Skeletal muscle cell (primary cell): ENCODE measurements at regions not wholly inside any gene's neighbourhood (a gene's known extent, or its start where the extent isn't known, plus 50 kb on each side); places are given as distances from the start of the nearest gene placed in this dataset.
A peak's percentile ranks its signal among the peaks of the same experiment; 100 is the strongest.
"Not testable (repeated sequence)": the region's sequence is repeated elsewhere in the genome, so short reads cannot be mapped to it uniquely, and the experiment has no call there.

Experiments used
- DNase-seq: peaks from one replicate; pipeline ENCODE4 v3.0.0-alpha.2; 2010; ENCODE audit warnings: low read depth
- H3K4me3 ChIP-seq: 2 replicates; pipeline ENCODE4 v1.5.1; 2011; ENCODE audit warnings: low read depth, mild to moderate bottlenecking, control low read depth, low read length, moderate library complexity

DNA sequence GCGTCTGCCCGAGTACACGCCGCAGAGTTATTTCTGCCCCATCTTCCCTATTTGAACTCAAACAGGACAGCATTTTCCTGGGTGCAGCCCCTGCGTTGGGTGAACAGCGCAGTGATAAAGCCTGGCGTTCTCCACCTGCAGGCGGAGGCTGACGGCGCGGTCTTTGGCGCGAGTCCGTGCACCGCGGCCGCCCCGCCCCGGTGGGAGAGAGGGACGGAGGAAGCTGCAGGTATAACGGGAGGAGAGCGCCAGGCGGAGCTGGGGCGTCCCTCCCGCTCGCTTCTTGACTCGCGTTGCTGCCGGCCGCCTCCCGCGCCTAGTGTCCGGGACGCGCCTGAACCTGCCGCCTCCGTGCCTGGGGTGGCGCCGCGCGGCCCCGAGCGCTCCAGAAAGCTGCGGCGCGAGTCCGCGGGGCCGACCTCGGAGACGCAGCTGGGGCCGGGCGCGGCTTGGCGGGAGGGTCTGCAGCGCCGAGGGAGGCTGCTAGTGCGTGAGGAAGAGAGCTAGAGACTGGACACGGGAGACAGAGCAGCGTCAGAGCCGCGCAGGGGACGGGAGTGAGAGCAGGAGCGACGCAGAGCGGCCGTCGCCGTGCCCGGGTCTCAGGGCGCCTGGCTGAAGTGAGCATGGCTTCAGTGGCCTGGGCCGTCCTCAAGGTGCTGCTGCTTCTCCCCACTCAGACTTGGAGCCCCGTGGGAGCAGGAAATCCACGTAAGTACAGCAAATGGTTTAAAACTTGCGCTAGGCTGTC is 140.7 kb downstream of the SPATA31A7 start:
- peak overlapping the region; percentile 32 for H3K4me3 ChIP-seq

DNA sequence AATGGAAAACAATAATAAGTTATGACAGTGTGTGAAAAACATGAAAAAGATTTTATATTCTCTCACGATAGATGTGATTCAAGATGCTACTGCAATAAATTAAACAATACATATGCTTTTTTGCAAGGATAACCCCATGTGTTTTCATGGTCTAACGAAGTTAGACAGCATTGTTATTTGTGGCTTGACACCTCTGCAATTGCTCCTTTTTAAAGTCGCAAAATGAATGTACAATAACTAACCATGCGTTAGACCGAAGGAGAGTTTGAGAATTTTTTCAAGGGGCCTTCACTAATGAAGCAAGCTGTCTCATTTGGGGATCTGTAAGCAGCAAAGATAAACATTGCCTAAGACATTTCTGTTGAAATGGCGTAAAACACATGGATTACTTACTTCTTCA is 167.1 kb downstream of the SPATA31A7 start:
- DNase-seq, H3K4me3 ChIP-seq: not testable (repeated sequence)

More for the DNA sequence above, 140.7 kb downstream of the SPATA31A7 start:
- not testable (repeated sequence) for DNase-seq

DNA sequence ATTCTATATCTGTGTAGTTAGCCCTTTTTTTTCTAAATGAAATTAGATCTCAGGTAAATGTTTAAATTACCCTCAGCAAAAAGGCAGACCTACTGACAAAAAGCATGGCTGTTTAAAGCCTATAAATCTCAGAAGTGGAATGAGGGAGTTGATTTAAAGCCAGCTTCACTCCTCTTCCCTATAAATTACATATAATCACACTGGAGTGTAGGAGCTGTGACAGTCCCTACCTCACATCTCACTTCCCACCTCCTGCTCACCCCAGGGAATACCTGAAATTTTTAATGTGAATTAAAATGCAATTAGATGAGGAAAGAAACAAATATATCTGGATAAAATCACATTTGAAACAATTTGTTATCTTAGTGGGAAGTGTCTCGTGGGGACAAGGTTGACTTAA is 184.6 kb downstream of the SPATA31A7 start:
- not testable (repeated sequence) for H3K4me3 ChIP-seq, DNase-seq

GRCh38 chr9:61376159-61376558 is 186.3 kb downstream of the SPATA31A7 start:
- H3K4me3 ChIP-seq, DNase-seq: not testable (repeated sequence)

DNA sequence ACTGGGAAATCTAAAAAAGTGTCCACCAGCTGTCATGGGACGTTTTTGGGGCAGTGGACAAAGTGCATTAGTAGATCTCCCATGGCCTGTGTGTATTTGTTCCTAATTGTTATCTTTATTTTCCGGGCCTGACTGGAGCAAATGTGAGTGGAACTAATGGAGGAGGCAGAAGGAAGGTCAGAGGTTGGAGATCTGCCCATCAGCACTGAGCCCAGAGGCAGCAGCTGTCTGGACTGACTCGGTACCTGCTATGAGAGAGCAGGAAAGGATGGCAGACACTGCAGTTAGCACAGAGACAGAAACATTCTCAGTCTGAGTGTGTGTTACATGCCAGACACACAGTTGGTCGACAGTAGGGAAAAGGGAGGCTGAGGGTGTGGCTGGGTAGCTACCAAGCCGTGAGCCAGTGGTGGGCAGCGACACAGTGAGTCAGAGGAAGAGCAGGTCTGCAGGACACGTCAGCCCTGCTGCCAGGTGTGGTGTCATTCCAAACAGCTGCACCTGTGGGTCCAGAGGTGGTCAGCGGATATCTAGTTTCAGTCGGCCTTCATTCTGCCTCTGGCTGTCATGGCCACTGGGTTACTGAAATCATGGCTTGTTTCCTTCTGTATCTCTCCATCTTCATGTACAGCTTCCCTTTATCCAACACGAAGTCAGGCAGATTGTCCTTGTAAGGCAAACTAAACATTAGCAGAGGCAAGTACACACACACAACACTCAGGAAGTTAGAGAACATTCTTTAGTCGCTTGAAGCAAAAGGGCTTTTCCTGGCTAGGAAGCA is 196.4 kb downstream of the SPATA31A7 start:
- H3K4me3 ChIP-seq, DNase-seq: not testable (repeated sequence)

DNA sequence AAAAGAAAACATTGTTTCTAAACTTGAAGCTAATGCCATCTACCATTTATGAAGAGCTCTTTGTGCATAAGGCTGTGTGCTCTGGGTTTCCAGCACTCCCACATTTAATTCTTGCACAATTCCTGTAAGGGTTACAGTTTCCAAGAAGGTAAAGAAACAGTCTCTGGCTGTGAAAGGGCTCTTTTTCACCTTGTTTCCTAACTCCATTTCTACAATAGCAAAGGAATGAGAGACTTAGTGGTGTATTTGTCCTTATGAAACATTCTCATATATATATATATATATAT is 196.9 kb downstream of the SPATA31A7 start:
- not testable (repeated sequence) for H3K4me3 ChIP-seq, DNase-seq

DNA sequence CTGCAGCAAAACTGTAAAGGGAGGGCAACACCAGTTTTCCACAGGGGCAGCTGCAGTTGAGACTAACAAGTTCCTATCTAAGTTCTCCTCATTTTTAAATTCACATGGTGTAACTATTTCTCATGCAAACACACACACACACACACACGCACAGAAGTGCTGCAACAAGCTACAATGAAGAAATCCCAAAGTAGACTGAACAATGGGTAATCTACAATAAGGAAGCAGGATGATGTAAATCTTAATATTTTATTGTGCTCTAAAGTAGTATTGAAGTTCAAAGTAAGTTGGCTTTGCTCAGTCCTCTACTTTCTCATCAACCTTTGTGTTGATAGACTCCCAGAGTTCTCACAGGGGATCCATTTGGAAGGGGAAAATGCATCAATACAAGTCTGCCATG is 212.9 kb downstream of the SPATA31A7 start:
- DNase-seq, H3K4me3 ChIP-seq: not testable (repeated sequence)

DNA sequence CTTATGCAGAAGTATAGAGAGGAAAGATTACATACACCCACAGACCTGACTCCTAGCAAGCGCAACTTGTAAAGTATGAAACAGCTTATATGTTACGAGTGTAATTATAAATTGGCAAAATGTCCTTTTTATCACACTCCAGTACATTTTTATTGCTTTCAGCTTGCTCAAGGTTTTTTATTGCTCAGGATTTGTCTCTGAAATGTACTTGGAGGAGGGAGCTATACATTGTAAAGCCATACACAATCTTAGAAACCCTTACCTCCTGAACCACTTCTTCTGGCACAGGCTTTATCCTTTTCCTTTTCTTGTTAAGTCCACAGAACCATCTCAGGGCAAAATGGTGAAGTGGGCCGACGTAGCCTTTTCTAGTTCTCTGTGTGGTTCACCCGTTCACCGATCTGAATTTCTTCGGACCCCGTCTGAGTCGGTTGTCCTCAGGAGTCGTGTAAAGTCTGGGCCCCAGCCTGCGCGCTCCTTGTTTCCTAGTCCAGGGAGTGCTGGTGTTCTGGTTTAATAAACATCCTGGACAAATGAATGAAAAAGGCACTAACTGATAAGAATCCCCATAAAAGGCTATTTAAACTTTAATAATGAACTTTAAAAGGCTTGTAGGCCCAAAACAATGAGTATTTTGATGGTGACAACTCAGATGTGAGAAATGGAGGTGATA is 222.2 kb downstream of the SPATA31A7 start:
- not testable (repeated sequence) for H3K4me3 ChIP-seq, DNase-seq

DNA sequence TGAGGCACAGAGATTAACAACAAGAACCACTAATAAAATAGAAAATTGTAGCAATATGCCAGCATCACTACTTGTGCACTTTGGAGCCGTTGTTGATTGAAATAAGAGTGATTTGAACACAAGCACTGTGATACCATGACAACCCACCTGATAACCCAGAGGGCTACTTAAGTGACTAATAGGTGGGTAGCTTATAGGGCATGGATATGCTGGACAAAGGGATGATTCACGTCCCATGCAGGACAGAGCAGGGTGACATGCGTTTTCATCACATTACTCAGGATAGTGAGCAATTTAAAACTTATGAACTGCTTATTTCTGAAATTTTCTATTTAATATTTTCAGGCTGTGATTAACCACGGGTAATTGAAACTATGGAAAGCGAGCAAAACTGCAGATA is 222.9 kb downstream of the SPATA31A7 start:
- not testable (repeated sequence) for H3K4me3 ChIP-seq, DNase-seq

GRCh38 chr9:61418174-61418573 is 228.3 kb downstream of the SPATA31A7 start:
- H3K4me3 ChIP-seq, DNase-seq: not testable (repeated sequence)

DNA sequence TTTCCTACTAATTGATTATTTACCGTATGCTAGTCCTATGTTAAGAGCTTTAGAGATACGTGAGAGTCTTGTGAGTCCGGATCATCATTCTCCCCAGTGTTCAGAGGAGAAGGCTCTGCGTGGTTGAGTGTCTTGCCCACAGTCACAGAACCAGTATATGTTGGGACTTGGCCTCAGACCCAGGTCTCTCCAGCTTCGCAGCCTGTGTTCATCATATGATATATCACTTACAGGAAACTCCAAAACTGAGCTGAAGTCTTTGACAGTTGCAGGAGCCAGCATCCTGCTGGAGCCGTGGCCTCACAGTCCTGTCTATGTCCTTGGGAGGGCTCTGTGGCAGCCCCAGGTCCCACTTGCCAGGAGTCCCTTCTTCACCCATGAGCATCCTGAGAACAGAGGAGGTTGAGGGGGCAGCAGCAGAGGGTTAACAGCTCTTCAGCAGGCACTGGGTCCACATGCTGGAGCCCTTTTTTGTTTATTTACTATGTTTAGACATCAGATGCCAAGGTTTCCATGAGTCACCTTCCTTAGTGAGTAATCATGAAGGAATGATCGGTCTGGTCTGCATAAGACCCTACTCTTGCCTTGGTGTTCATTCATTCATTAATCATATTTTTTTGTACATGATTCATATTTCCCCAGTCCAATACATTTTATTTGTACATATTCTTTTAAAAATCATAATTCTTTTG is 230.6 kb downstream of the SPATA31A7 start:
- not testable (repeated sequence) for DNase-seq

DNA sequence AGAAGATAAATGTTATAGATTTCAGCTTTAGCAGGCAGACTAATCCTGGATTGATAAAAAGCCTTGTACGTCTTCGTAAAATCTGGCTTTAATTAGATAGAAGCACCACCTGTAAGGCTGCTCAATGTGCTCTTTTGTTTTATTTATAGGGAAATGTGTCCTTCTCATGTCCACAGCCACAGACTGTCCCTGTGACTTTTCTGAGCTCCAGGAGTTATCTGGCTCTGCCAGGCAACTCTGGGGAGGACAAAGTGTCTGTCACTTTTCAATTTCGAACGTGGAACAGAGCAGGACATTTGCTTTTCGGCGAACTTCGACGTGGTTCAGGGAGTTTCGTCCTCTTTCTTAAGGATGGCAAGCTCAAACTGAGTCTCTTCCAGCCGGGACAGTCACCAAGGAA is 257.4 kb downstream of the SPATA31A7 start:
- DNase-seq, H3K4me3 ChIP-seq: not testable (repeated sequence)

More for the DNA sequence above, 230.6 kb downstream of the SPATA31A7 start:
- not testable (repeated sequence) for H3K4me3 ChIP-seq

DNA sequence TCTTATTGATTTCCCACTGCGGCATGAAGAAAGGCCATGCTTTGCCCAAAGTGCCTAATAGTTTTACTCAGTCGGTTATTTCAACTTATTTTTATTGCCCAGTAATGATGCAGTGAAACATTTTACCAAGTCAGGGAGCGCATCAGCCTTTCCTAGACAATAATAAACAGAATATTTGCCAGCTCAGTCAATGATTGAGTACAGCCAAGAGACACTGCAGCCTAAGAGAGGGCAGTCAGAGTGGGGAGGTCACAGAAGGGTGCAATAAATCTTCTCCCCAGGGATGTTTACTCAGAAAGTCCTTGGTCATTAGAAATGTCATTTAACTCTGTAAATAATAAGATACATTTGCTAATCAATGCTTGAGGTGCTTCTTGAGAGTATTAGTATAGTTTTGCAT is 271.0 kb downstream of the SPATA31A7 start:
- not testable (repeated sequence) for DNase-seq

More for the DNA sequence above, 271.0 kb downstream of the SPATA31A7 start:
- H3K4me3 ChIP-seq: not testable (repeated sequence)
